ENCODE measurements at regions not wholly inside any gene's neighbourhood (a gene's known extent, or its start where the extent isn't known, plus 50 kb on each side); places are given as distances from the start of the nearest gene placed in this dataset.

GRCh38 chr4:123077330-123077729 lies 154.9 kb upstream of the NUDT6 start:
- TF ChIP-seq POLR2AphosphoS5 (IDR thresholded peaks at IDR 0.05) (no peak), CTCF (IDR thresholded peaks at IDR 0.05) (no peak), POLR2A (IDR thresholded peaks at IDR 0.05) (no peak)
